PFSK-1 (cell line): ENCODE measurements at regions not wholly inside any gene's neighbourhood (a gene's known extent, or its start where the extent isn't known, plus 50 kb on each side); places are given as distances from the start of the nearest gene placed in this dataset.

ENCODE experiments used
- FOXP2 ChIP-seq: optimal IDR thresholded peaks from 2 replicates; pipeline ENCODE3; 2011; ENCODE audit warnings: borderline replicate concordance, control low read depth, inconsistent platforms; ENCODE audit not compliant: insufficient read depth; ENCODE audit errors: extremely low read length, extremely low read depth
- POLR2AphosphoS5 ChIP-seq: IDR thresholded peaks from 2 replicates; pipeline ENCODE4 v1.6.1; 2012; ENCODE audit warnings: low read depth, mild to moderate bottlenecking, control low read depth, low read length, moderate library complexity
- SIN3A ChIP-seq: IDR thresholded peaks from 2 replicates; pipeline ENCODE4 v1.6.1; 2012; ENCODE audit warnings: mild to moderate bottlenecking, low read length, moderate library complexity, borderline replicate concordance; ENCODE audit not compliant: insufficient read depth
- TAF1 ChIP-seq: IDR thresholded peaks from 2 replicates; pipeline ENCODE4 v1.6.1; 2012; ENCODE audit warnings: low read length, control low read depth, borderline replicate concordance; ENCODE audit not compliant: insufficient read depth
- TF ChIP-seq, protein P1 (sequence below), 2 experiments: IDR thresholded peaks; 2 replicates each; pipeline versions ENCODE4 v1.6.1 to v1.8.0; 2011 to 2012; ENCODE audit warnings: low read depth in 2 of 2, low read length in 2 of 2, control low read depth in 1 of 2, inconsistent platforms in 1 of 2, mild to moderate bottlenecking in 1 of 2, moderate library complexity in 1 of 2; ENCODE audit not compliant: insufficient read depth in 1 of 2

DNA sequence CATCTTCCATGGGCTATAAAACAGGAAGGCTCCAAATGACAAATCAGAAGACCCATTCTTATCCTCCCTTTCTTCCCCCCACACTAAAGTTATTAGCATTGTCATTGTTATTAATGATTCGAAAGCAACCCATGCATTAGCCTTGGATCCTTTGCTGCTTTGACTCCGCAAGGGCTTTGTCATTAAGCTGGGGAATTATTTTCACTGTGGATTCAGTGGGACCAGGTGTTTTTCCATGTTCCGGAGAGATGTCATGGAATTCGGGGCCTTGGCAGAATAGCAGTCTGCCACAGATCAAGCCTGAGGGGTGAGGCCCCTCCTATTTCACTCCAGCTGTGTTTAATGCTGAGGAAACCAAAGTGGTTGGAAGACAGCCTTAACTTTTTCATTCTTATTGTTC, 357.1 kb downstream of the EN1 start:
- TF ChIP-seq, protein P1, sequence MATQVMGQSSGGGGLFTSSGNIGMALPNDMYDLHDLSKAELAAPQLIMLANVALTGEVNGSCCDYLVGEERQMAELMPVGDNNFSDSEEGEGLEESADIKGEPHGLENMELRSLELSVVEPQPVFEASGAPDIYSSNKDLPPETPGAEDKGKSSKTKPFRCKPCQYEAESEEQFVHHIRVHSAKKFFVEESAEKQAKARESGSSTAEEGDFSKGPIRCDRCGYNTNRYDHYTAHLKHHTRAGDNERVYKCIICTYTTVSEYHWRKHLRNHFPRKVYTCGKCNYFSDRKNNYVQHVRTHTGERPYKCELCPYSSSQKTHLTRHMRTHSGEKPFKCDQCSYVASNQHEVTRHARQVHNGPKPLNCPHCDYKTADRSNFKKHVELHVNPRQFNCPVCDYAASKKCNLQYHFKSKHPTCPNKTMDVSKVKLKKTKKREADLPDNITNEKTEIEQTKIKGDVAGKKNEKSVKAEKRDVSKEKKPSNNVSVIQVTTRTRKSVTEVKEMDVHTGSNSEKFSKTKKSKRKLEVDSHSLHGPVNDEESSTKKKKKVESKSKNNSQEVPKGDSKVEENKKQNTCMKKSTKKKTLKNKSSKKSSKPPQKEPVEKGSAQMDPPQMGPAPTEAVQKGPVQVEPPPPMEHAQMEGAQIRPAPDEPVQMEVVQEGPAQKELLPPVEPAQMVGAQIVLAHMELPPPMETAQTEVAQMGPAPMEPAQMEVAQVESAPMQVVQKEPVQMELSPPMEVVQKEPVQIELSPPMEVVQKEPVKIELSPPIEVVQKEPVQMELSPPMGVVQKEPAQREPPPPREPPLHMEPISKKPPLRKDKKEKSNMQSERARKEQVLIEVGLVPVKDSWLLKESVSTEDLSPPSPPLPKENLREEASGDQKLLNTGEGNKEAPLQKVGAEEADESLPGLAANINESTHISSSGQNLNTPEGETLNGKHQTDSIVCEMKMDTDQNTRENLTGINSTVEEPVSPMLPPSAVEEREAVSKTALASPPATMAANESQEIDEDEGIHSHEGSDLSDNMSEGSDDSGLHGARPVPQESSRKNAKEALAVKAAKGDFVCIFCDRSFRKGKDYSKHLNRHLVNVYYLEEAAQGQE (IDR thresholded peaks at IDR 0.05; ENCODE audit: insufficient read depth in 1 of 2, low read depth in 2 of 2, low read length in 2 of 2): no peak
- TF ChIP-seq TAF1 (no peak), POLR2AphosphoS5 (no peak), SIN3A (no peak), FOXP2 (no peak)
